Ovary (tissue), 3 donors: ENCODE measurements at regions not wholly inside any gene's neighbourhood (a gene's known extent, or its start where the extent isn't known, plus 50 kb on each side); places are given as distances from the start of the nearest gene placed in this dataset.

Experiments used
- EP300 ChIP-seq: sonication (generic); formaldehyde crosslinking; IDR thresholded peaks from one replicate; pipeline ENCODE4 v1.6.1; 2017; ENCODE audit warnings: antibody characterized with exemption
- POLR2A ChIP-seq: fragments of 450-650 bp; IDR thresholded peaks from one replicate; pipeline ENCODE4 v1.6.1; 2017; ENCODE audit warnings: antibody characterized with exemption, mild to moderate bottlenecking, moderate library complexity
- TF ChIP-seq, protein P1 (sequence below), 3 donors: fragments of 450-650 bp in 2 of 3; fragments of 200-600 bp in 1 of 3; IDR thresholded peaks; one replicate each; pipeline versions ENCODE4 v1.5.1 to v1.8.0; 2016 to 2022; ENCODE audit warnings: antibody characterized with exemption in 3 of 3, mild to moderate bottlenecking in 1 of 3
- donor health status: DM: no; HTN: no; CAD: no.

DNA sequence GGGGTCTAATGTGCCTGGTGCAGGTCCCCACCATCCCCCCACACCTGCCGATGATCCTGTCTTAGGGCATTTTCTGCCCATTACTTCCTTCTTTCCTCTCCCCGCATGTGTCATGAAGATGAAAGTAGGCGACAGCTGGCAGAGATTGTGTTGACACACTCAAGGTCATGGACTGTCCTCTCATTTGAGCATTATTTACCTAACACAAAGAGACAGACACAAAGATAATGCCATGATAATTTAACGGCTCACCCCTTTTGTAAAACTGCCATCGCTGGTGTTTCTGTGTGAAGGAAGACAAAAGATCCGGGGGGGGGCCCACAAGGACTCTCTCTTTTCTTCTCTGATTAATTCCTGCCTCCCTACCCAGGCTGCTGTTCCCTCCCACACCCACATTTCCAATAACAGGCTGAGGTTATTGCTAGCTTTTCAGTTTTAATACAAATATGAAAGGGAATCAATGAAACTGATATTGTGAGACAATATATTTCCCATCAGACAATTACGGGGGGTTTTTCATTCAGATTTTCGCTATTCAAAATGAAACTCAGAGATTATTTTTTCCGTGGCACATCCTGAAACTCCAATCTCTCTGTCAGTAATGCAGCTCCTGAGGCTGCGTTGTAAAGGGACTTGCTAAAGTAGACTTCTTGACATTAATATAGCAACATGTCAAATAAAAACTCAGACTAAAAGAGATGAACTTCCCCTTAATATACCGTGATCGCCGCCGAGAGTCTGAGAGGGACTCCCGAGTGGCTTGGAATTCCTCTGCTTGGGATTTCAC, 561.1 kb downstream of the NPHP4 start:
- TF ChIP-seq POLR2A (no peak), EP300 (no peak)
- TF ChIP-seq, protein P1, sequence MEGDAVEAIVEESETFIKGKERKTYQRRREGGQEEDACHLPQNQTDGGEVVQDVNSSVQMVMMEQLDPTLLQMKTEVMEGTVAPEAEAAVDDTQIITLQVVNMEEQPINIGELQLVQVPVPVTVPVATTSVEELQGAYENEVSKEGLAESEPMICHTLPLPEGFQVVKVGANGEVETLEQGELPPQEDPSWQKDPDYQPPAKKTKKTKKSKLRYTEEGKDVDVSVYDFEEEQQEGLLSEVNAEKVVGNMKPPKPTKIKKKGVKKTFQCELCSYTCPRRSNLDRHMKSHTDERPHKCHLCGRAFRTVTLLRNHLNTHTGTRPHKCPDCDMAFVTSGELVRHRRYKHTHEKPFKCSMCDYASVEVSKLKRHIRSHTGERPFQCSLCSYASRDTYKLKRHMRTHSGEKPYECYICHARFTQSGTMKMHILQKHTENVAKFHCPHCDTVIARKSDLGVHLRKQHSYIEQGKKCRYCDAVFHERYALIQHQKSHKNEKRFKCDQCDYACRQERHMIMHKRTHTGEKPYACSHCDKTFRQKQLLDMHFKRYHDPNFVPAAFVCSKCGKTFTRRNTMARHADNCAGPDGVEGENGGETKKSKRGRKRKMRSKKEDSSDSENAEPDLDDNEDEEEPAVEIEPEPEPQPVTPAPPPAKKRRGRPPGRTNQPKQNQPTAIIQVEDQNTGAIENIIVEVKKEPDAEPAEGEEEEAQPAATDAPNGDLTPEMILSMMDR (IDR thresholded peaks at IDR 0.05), result no peak
